IPS-NIHi7 (cell line): ENCODE measurements at regions not wholly inside any gene's neighbourhood (a gene's known extent, or its start where the extent isn't known, plus 50 kb on each side); places are given as distances from the start of the nearest gene placed in this dataset.
A peak's percentile ranks its signal among the peaks of the same experiment; 100 is the strongest.

Experiments
- DNase-seq: peaks from one replicate; pipeline ENCODE4 v3.0.0; 2012; ENCODE audit warnings: mixed read lengths; ENCODE audit errors: extremely low spot score

DNA sequence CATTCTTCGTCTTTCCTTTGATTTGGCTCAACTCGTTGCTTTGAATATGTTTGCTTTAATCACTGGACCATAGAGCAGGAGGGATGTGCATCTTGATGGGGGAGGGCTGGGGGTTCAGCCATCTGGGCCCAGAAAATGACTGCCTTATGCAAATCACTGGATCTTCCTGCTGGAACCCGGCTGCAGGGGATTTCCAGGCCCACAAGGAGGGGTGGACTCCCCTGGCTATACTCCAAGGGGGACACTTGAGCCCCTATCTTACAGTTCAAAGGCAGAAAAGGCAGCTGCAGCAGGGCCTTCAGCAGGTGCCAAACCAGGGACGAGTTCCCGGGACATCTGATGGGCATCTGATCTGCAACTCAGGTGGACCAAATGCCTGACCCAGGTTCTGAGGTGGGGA, 122.5 kb downstream of the DICER1 start:
- DNase-seq = no peak

DNA sequence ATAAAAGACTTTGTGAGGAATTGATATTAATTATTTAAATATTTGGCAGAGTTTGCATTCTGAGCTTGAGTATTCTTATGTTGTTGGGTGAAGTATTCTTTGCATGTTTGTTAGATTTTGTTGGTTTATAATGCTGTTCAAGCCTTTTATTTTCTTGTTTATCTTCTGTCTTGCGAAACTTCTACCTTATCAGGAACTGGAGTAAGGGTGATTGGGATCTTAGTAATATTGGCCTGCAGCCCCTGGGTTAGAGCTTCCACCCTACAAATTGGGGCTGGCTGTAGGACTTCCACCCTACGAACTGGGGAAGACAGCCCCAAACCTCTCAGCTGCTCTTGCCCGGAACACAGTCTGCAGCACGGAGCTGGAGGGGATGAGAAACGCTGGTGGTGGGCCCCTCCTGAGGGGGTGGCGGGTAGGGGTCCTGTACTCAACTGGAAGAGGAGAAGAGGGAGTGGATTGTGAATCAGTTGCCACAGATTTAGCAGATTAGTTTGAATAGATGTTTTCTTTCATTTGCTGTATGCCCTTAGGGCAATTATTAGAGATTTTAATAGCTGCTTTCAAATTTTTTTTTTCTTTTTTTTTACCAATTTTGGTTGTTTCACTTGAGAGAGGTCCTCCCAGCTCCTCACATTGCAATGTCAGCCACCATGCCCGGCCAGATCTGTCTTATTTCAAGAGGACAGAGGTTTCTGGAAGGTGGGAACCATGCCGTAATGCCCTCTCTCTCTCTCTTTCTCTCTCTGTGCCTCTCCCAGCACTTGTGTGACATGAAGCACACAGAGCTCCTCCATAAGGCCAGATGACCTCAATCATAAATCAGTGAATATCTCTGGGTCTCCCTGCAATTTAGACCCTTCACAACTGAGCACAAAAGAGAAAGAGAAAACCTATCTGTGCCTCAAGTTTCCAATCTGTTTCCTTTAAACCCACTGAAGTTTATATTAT, 123.4 kb downstream of the DICER1 start:
- DNase-seq = no peak

DNA sequence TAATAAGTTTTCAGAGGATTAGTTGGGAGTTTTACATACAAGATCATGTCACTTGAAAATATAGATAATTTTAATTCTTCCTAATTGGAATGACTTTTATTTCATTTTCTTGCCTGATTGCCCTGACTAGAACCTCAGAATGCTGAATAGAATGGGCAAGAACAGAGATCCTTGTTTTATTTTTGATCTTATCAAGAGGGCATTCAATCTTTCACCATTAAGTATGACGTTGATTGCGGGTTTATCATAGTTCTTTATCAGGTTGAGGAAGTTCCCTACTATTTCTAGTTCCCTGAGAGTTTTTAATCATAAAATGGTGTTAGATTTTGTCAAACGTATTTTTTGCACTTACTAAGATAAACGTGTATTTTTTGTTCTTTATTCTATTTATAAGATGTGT, 124.3 kb downstream of the DICER1 start:
- DNase-seq = no peak

DNA sequence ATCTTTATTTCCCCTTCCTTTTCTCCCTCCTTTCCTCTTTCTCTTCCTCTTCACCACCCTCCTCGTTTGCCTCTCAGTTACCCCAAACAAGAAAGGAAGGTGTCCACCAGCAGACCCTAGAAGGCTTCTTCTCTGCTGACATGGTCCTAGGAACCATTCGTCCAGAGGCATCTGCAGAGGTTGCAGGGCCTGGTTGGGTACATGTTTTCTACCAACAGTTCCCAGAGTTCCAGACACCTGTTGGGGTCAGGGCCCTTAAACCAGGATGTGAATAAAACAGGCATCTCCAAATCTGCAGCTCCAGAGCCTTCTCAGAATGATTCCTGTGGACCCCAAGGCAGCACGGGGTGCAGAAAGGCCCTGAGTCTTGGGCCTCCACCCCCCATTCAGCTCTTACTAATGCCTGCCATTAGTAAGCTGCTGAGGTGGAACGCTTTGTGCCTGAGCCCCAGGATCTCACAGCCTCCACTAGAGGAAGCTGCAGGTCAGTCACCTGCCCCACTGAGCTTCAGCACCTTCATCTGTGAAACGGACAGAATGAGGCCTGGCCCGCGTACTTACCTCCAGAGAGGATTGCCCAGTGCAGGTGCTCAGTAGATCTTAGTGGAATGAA, 130.4 kb downstream of the DICER1 start:
- no peak for DNase-seq

DNA sequence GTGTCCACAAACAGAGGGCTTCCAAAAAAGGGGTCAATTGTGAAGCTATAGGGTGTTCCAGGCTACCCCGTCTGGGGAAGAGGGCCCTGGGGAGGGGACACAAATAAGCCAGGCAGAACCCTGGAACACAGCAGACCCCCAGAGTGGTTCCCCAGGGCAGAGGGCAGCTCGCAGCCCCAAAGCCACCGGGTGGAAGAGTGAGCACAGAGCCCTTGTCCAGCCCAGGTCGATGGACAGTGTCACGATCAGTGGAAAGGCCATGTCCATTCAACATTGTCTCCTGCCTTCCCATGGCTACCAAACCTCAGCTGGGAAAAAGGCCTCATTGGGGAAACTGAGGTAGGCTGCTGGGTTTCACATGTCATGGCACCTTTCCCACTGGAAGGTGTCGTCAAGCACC, 131.4 kb downstream of the DICER1 start:
- DNase-seq = no peak

DNA sequence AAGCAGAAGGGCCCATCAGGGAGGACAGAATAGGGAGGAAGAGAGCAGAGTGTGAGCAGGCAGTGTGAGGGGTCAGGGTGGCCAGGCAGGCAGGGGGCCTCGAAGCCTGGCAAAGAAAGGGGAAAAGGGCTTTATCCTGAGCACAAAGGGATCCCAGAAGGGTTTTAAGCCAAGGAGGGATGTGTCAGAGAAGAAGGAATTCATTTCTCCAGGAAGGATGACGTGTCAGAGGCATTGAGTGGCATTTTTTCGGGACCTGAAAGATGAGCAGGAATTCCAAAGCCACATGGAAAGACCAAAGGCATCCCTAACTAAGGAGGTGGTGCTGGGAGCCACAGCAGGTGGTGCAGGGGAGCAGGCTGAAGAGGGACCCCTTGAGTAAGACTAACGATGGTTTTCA, 132.1 kb downstream of the DICER1 start:
- no peak for DNase-seq

DNA sequence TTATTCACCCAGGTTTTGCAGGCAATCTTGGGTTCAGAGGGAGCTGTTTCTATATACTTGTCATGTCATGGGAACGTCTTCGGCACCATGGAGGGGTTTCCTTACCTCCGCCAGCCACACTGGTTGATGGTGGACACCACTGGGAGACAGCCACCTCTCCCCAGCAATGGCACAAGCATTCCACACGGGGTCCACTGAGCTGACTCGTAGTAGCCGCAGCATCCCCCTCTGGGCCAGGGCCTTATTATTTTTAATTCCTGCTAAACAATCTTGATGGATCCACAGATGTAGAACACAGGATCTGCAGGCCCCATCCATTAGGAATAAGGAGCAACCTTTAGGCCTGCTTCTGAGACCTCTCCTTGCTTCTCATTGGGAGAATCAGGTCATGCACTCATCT, 132.9 kb downstream of the DICER1 start:
- no peak for DNase-seq

DNA sequence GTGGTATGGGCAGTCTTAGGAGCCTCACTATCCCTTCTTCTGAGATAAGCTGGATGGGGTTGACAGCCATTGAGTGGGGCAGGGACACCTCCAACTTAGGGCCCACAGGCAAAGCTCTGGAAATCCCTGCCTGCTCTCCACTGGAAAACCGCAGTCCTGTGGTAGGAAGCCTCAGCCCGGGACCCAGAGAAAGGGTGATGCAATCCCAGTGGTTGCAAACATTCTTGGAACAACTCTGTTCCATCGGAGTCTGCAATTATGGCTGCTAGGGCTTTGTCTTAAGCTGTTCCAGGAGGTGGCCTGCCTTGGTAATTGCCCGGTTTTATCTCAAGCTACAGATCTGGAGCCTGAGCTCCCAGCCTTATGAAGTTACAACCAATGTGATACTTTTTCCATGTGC, 133.4 kb downstream of the DICER1 start:
- DNase-seq = no peak

DNA sequence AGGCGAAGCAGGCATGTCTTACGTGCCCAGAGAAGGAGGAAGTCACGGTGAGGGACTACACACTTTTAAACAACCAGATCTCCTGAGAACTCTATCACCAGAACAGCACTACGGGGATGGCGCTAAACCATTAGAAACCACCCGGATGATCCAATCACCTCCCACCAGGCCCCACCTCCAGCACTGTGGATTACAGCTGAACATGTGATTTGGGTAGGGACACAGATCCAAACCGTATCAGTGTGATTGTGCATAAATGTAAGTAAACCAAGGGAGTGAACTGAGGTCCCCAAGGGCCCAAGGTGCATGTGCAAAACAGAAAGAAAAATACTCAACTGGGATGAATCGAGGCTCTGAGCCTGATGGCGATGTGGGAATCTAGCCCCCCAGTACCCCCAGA, 134.2 kb downstream of the DICER1 start:
- DNase-seq = no peak

DNA sequence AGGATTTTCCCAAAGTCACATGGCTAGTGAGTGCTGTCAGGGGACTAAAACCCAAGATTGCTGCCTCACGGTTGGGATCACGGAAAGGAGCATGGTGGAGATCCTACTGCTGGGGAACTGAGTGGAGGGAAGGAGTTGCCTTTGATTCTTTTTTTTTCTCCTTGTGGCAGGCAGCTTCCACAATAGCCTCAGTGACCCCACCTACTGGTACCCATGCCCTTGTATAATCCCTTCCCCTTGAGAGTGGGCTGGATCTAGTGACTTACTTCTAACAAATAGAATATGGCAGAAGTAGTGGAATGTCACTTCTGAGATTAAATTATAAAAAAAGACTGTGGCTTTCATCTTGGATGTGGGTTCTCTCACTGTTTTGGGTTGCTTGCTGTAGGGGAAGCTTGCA, 135.7 kb downstream of the DICER1 start:
- DNase-seq = peak; percentile 41

DNA sequence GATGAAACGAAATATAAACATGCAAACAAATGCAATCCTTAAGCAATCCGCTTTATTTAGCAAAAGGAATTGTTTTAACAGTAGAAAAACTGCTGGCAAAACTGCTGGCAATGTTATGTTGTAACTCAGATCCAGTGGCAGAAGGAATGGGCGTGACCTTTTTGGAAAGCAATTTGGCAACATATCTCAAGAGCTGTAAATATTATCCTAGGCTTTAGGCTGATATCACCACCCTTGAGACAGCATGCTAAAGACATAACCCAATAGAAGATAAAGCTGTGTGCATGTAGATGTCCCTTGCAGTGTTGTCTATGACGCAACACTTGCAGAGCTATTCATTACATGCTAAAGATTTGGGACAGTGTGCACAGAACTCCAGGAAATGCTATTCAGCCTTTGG, 138.5 kb downstream of the DICER1 start:
- DNase-seq = no peak

DNA sequence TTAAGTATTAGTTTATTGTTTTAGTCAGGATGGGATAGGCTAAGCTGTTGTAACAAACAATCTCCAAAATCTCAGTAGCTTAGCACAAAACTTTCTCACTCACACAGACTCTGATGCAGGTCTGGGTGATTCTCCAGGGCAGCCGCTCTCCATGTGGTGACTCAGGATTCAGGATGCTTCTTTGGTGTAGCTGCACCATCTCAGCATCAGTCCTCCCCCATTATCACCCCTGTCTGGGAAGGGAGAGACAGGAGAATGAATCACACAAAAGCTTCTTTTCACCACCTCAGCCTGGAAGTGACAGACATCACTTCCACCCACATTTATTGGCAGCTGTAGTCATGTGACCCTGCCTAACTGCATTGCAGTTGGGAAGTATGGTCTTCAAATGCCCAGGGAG, 142.3 kb downstream of the DICER1 start:
- DNase-seq = no peak

DNA sequence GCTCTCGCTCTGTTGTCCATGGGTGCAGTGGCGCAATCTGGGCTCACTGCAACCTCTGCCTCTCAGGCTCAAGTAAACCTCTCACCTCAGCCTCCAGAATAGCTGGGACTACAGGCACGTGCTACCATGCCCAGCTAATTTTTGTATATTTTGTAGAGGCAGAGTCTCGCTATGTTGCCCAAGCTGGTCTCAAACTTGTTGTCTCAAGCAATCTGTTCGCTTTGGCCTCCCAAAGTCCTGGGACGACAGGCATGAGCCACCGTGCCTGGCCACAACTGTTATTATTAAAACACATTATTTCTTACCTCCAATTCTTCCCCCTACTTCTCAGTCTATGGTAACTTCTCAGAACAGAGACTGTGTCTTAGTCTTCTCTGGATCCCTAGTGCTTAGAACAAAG, 143.3 kb downstream of the DICER1 start:
- DNase-seq = no peak

DNA sequence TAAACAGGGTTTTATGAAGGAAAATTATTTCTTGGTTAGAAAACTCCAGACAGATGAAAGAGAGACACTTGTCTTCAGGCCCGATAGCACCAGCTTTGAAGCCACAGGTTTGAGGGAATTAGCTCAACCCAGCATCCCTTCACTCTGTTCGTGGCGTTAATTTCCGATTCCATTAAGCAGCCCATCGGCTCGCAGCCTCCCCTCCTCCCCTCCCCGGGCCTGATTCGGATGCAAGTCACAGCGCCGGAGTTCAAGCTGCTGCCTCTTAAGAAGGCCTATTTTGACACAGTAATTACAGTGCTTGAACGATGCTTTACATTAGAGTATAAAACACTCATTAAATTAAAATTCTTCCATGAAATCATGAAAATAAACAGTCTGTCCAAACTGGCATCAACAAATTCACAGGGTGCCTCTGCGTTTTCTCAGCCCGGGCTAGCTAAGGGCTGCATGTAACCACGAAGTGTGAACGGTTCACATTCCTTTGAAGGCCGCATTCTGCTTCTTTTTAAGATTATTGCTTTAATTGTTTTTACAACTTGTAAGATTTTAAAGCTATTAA, 145.8 kb downstream of the DICER1 start:
- DNase-seq = no peak

DNA sequence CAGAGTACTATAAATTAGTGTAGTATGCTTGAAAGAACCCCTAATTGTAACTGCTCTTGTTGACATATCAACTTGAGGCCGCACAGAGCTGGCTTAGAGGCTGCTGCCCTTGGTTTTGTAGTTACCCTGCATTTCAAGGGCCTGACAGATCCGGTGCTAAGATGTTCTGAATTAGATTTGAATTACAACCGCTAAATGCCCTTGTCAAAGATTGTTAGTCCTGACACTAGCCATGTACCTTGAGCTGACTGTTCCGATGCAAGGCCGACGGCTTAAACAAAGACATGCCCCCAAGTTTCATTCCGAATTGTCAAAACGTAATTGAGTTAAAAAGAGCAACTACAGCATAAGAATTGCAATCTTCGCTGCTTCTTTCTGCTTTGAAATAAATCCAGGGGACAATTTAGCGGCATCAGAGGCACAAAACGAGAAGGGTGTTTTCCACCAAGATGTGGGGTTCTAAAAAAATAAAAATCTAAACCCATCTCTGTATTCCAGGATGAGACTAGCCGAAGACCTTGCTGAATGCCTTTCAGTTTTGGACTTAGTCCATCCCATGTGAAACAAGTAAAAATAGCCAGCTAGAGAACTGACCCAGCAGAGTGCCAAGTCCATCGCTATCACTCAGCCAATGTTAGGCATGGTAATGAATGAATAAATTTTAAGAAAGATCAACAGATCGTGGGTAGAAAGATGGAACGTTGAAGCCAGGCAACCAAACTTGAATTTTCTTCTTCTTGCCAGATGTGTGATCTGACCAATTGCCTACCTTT, 148.7 kb downstream of the DICER1 start:
- DNase-seq = no peak

DNA sequence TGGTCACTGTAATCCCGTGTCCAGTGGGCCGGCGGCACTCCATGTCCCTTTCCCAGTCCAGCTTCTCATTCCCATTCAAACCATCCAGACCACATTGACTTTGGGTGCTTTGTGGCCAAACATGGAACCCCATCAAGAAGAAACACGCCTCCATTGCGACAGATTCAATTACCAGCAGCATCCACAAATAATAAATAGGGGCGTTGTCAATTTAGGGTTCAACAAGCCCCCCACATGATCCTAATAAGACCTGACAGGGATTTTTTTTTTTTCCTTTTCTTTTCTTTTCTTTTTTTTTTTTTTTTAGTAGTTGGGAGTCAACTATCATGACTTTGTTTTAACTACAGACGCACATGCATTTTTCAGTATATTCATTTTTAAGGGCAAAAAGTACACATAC, 149.4 kb downstream of the DICER1 start:
- DNase-seq = no peak

DNA sequence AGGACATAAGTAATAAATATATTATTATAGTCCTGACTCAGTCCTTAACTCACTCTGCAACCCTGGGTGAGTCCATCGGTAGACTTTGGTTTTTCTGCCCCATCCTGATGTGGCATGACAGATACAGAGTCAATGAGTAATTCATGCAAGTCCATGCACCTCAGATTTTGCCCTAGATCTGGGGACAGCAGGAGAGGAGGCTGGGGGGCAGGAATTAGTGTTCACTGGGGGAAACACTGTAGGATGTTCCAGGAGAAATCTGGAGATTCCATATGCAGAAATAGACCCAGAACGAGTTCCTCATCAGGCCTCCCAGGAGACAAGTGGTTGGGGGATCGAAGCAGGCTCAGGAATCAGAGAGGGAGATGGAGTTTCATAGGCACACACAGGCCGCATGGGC, 150.8 kb downstream of the DICER1 start:
- DNase-seq = no peak

DNA sequence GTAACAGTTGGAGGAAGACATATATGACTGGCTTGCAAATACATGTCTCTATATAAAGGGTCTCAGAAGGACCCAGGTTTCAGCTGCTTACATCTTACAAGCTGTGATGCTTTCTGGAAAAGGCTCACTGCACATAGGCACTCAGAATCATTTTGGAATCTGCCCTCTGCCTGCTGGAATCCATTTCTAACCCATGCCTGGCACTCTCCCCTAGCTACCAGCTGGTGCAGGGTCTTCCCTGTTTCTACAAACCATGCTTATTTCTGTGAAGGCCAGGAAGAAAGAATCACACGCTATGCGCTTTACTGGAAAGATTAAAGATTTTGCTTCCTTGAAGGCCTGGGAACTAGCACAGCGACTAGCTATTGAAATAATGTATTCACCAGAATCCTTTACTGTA, 151.3 kb downstream of the DICER1 start:
- no peak for DNase-seq

DNA sequence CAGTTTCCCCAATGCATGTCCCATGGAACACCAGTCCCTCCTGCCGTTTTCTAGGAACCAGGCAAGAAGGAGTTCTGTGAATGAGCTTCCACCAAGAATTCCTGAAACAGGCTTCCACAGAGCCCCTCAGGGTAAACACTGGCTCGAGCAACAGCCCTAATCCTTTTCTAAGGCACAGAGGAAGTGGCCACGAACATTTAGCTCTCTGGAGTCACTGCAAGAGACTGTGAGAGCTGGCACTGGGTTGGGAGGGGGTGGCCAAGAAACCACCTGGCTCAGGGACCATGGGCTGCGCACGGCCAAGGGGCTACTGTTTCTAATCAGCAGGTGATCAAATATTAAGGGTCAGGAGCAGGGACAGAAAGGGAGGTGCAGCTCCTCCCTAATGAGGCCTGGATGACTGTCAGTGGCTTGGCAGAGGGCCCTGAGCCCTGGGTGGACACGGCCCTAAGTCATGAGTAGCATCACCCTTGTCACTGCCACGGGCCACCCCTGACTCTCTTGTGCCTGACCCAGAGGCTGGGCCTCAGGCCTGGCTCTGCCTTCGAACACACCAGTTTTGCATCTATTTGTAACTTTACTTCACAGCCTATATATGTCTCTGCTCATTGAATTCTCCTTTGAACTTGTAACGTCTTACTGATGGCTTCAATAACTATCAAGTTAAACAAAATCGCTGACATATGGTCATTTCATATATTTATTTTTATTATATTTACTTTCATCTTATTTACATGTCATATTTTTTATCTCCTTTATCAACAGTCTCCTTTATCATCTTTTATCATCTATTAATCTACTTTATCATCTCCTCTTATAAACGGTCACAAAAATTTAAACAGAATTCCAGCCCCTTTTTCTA, 154.0 kb downstream of the DICER1 start:
- no peak for DNase-seq

DNA sequence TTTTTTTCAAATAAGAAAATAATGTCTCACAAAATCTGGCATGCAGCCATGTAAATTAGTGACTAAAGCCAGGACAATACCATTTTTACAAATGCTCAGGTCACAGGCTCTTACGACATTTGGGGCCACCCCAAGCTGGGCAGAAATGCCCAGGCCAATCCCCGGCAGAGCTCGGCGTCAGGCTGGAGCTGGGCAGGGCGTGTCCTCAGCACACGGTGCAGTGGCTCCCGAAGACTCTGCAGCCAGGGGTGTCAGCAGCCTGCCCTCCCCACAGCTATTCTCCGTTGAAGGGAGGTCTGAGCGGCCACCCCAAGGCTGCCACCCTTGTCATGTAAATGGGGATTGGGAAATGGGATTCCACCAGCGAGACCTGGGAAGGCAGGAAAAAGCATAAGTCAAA, 158.6 kb downstream of the DICER1 start:
- DNase-seq = peak; percentile 72

DNA sequence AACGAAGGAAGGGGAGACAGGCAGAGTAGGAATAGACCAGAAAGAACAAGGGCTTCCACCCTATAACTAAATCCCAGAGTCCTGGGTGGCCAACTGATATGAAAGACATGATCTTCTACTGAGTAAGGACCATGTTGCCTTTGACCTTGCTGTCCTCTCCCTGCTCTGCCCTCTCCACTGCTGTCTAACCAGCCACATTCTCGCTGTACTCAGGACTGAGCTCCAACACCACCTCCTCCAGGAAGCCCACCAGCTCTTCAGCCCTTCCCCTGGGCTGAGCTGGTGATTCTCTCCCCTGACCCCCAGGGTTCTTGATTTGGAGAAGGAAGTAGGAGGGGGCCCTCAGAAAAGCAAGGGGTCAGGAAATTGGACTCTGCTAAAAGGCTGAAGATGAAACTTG, 159.2 kb downstream of the DICER1 start:
- no peak for DNase-seq
